ENCODE measurements at regions not wholly inside any gene's neighbourhood (a gene's known extent, or its start where the extent isn't known, plus 50 kb on each side); places are given as distances from the start of the nearest gene placed in this dataset.
"Not testable (repeated sequence)": the region's sequence is repeated elsewhere in the genome, so short reads cannot be mapped to it uniquely, and the experiment has no call there.

DNA sequence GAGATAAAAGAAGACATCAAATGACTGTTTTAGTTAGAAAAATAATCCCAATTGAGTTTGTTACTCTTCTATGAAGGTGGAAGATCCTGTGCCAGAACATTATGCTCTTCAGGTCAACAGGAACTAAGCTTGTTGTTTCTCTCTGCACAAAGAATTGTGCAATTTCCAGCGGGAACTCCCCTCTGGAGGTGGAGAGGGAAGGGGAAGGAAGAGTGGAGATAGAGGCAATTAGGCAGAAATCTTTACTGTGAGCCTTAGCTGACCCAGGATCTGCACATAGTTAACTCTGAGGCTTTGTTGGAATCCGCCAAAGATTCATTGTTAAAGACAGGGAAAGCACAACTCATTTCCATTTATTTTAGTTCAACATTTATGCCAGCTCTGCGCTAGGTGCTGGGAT, 77.3 kb downstream of the SRGAP2 start:
- H3K9me3 Mint-ChIP-seq; H3K79me2 ChIP-seq (ENCODE audit: insufficient read depth, low read length); H3K9ac ChIP-seq (ENCODE audit: insufficient read depth, low read length, poor library complexity, severe bottlenecking); H4K20me1 ChIP-seq (ENCODE audit: insufficient read depth, low read length); H3K4me3 Mint-ChIP-seq; H3K27me3 ChIP-seq (ENCODE audit: control insufficient read depth in 2 of 2, insufficient read depth in 2 of 2, low read length in 2 of 2); H2AFZ ChIP-seq (ENCODE audit: insufficient read depth, low read depth, low read length, poor library complexity, severe bottlenecking); H3K36me3 ChIP-seq (replicated peaks in 1 of 2; ENCODE audit: control insufficient read depth in 1 of 2, insufficient read depth in 2 of 2, low read length in 2 of 2); H3K27ac Mint-ChIP-seq; H3K36me3 Mint-ChIP-seq; DNase-seq; H3K4me1 Mint-ChIP-seq; H3K27ac ChIP-seq (ENCODE audit: low read depth in 1 of 2, low read length in 2 of 2); H3K27me3 Mint-ChIP-seq (ENCODE audit: low read depth in 3 of 3); H3K9me3 ChIP-seq (replicated peaks in 1 of 2; ENCODE audit: control insufficient read depth in 1 of 2, insufficient read depth in 1 of 2, low read length in 2 of 2); intact Hi-C loops (cut with micrococcal nuclease); H3K4me3 ChIP-seq (replicated peaks in 1 of 3; ENCODE audit: low read depth in 2 of 3, low read length in 3 of 3); H3K4me2 ChIP-seq (replicated peaks; ENCODE audit: extremely low read depth, low read length, poor library complexity, severe bottlenecking): not testable (repeated sequence)
- WGBS (ENCODE audit: insufficient coverage), result no CpG with 5 or more reads among the region's 3 CpGs
- peaks cover 12 to 17% of the 10 kb centered on the region in 2 donors for H3K4me1 ChIP-seq (ENCODE audit: control insufficient read depth in 1 of 2, insufficient read depth in 2 of 2, low read length in 2 of 2)

DNA sequence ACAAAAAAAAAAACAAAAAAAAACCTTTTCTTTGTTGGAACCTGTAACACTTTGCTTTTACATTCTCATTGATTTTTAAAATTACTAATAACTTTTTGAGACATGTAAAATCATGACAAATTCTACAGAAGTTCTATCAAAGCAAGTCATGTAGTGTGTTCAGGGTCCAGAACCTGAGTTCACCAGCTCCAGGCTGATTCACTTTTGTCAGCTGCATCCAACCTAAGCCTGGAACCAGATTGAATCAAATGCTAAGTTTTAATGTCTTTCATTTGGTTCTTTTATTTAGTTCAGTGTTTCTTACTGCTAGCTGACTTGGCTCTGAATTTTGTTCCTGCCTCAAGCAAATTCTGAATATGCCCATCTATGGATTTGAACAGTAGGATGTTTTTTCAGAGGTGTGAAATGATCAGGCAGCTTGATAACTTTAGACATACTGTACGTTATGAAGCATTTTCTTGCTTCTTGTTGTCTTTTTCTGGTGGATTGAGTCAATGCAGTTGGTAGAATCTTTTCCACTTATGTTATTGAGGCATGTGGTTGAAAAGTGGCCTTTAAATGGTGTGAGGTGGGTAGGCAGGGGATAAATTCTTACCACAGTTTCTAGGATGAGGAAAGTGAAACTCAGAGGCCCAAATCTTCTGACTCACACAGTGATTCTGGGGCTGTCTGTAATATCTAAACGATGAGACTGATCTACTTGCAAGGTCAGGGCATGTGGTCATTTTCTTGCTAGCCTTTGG, 78.7 kb downstream of the SRGAP2 start:
- intact Hi-C loops (cut with micrococcal nuclease); H3K9me3 Mint-ChIP-seq; H3K4me3 Mint-ChIP-seq; H3K36me3 ChIP-seq (replicated peaks in 1 of 2; ENCODE audit: control insufficient read depth in 1 of 2, insufficient read depth in 2 of 2, low read length in 2 of 2); H3K4me3 ChIP-seq (replicated peaks in 1 of 3; ENCODE audit: low read depth in 2 of 3, low read length in 3 of 3); H3K9ac ChIP-seq (ENCODE audit: insufficient read depth, low read length, poor library complexity, severe bottlenecking); H3K27ac Mint-ChIP-seq; H3K9me3 ChIP-seq (replicated peaks in 1 of 2; ENCODE audit: control insufficient read depth in 1 of 2, insufficient read depth in 1 of 2, low read length in 2 of 2); H4K20me1 ChIP-seq (ENCODE audit: insufficient read depth, low read length); H3K4me2 ChIP-seq (replicated peaks; ENCODE audit: extremely low read depth, low read length, poor library complexity, severe bottlenecking); H3K36me3 Mint-ChIP-seq; H3K27me3 ChIP-seq (ENCODE audit: control insufficient read depth in 2 of 2, insufficient read depth in 2 of 2, low read length in 2 of 2); H3K27ac ChIP-seq (ENCODE audit: low read depth in 1 of 2, low read length in 2 of 2); H3K27me3 Mint-ChIP-seq (ENCODE audit: low read depth in 3 of 3); DNase-seq; H2AFZ ChIP-seq (ENCODE audit: insufficient read depth, low read depth, low read length, poor library complexity, severe bottlenecking): not testable (repeated sequence)
- H3K4me1 ChIP-seq (ENCODE audit: control insufficient read depth in 1 of 2, insufficient read depth in 2 of 2, low read length in 2 of 2), result peaks cover 12 to 17% of the 10 kb centered on the region in 2 donors
- peaks cover 19% of the 10 kb centered on the region for H3K79me2 ChIP-seq (ENCODE audit: insufficient read depth, low read length)
- WGBS (ENCODE audit: insufficient coverage), result no CpG with 5 or more reads among the region's 2 CpGs
- H3K4me1 Mint-ChIP-seq, result peaks cover 14% of the 10 kb centered on the region

DNA sequence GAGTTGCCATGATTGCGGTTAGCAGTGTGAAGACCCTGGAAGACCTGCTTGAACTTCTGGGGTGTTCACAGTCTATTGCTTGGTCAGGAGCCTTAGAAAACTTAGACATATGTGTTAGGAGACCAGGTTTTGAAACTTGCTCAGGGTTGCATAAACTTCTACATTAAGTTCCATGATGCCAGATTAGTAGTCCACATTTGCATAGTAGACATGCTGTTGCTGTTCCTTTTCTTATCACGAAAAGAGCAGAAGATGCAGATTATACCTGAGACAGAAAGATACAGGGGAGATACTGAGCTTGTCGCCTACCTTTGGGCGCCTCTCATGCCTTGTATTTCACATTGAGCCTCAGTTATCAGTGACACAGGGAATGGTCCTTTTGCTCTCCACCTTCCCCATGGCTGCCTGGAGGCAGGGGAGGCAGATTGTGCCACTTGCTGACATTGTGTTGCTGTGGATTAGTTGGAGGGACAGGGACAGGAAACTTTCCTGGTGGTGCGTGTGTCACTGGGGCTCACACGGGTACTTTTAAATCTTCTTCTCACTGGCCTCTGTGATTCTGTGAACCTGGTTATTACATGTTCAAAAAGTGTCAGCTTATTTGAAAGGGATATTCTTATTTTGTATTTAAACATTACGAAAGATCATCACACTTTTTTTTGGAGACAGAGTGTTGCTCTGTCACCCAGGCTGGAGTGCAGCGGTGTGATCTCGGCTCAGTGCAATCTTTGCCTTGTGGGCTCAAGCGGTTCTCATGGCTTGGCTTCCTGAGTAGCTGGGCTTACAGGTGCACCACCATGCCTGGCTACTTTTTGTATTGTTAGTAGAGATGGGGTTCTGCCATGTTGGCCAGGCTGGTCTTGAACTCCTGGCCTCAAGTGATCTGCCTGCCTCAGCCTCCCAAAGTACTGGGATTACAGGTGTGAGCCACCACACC, 82.0 kb downstream of the SRGAP2 start:
- intact Hi-C loops (cut with micrococcal nuclease); H3K36me3 Mint-ChIP-seq; DNase-seq; H3K4me3 Mint-ChIP-seq; H3K4me3 ChIP-seq (replicated peaks in 1 of 3; ENCODE audit: low read depth in 2 of 3, low read length in 3 of 3); H4K20me1 ChIP-seq (ENCODE audit: insufficient read depth, low read length); H3K27me3 ChIP-seq (ENCODE audit: control insufficient read depth in 2 of 2, insufficient read depth in 2 of 2, low read length in 2 of 2); H3K27me3 Mint-ChIP-seq (ENCODE audit: low read depth in 3 of 3); H3K36me3 ChIP-seq (replicated peaks in 1 of 2; ENCODE audit: control insufficient read depth in 1 of 2, insufficient read depth in 2 of 2, low read length in 2 of 2); H2AFZ ChIP-seq (ENCODE audit: insufficient read depth, low read depth, low read length, poor library complexity, severe bottlenecking); H3K4me2 ChIP-seq (replicated peaks; ENCODE audit: extremely low read depth, low read length, poor library complexity, severe bottlenecking); H3K9me3 ChIP-seq (replicated peaks in 1 of 2; ENCODE audit: control insufficient read depth in 1 of 2, insufficient read depth in 1 of 2, low read length in 2 of 2); H3K9ac ChIP-seq (ENCODE audit: insufficient read depth, low read length, poor library complexity, severe bottlenecking); H3K9me3 Mint-ChIP-seq; H3K27ac ChIP-seq (ENCODE audit: low read depth in 1 of 2, low read length in 2 of 2): not testable (repeated sequence)
- H3K4me1 Mint-ChIP-seq, result peaks cover 14% of the 10 kb centered on the region
- peaks cover 18% of the 10 kb centered on the region for H3K79me2 ChIP-seq (ENCODE audit: insufficient read depth, low read length)
- H3K4me1 ChIP-seq (ENCODE audit: control insufficient read depth in 1 of 2, insufficient read depth in 2 of 2, low read length in 2 of 2), result peaks cover 8 to 12% of the 10 kb centered on the region in 2 donors
- WGBS (ENCODE audit: insufficient coverage), result no CpG with 5 or more reads among the region's 10 CpGs
- peak overlapping the region in 3 of 7 donors; percentile 40 to 77 (median 67) for H3K27ac Mint-ChIP-seq

DNA sequence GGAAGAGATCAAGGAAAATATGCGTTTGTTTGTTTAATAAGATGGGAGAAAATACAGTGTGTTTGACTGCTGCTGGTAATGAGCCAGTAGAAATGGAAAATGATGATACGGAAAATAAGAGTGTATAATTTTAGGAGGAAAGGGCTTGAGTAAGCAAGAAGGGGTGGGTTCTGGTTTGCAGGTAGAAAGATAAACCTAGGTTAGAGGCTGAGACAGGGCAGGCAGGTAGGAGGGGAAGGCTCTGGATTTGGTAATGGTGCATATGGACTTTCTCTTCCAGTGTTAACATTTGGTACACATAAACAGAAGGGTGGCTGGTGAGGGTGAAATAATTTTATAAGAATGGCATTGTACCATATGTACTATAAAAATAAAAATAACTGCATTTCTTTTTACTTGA, 84.4 kb downstream of the SRGAP2 start:
- H3K4me3 ChIP-seq (replicated peaks in 1 of 3; ENCODE audit: low read depth in 2 of 3, low read length in 3 of 3); H3K4me2 ChIP-seq (replicated peaks; ENCODE audit: extremely low read depth, low read length, poor library complexity, severe bottlenecking); H3K36me3 ChIP-seq (replicated peaks in 1 of 2; ENCODE audit: control insufficient read depth in 1 of 2, insufficient read depth in 2 of 2, low read length in 2 of 2); H3K27me3 Mint-ChIP-seq (ENCODE audit: low read depth in 3 of 3); intact Hi-C loops (cut with micrococcal nuclease); DNase-seq; H2AFZ ChIP-seq (ENCODE audit: insufficient read depth, low read depth, low read length, poor library complexity, severe bottlenecking); H3K9me3 Mint-ChIP-seq; H3K36me3 Mint-ChIP-seq; H3K27me3 ChIP-seq (ENCODE audit: control insufficient read depth in 2 of 2, insufficient read depth in 2 of 2, low read length in 2 of 2); H3K27ac ChIP-seq (ENCODE audit: low read depth in 1 of 2, low read length in 2 of 2); H3K9me3 ChIP-seq (replicated peaks in 1 of 2; ENCODE audit: control insufficient read depth in 1 of 2, insufficient read depth in 1 of 2, low read length in 2 of 2); H3K9ac ChIP-seq (ENCODE audit: insufficient read depth, low read length, poor library complexity, severe bottlenecking); H4K20me1 ChIP-seq (ENCODE audit: insufficient read depth, low read length): not testable (repeated sequence)
- Mint-ChIP-seq H3K27ac (peak overlapping the region in 5 of 7 donors; percentile 83 to 90 (median 88)), H3K4me3 (peak overlapping the region in 1 of 2 donors; percentile 62), H3K4me1 (peaks cover 22% of the 10 kb centered on the region)
- Histone ChIP-seq H3K4me1 (ENCODE audit: control insufficient read depth in 1 of 2, insufficient read depth in 2 of 2, low read length in 2 of 2) (peaks cover 16 to 21% of the 10 kb centered on the region in 2 donors), H3K79me2 (ENCODE audit: insufficient read depth, low read length) (peaks cover 30% of the 10 kb centered on the region)
- WGBS (ENCODE audit: insufficient coverage), result no CpG with 5 or more reads among the region's 2 CpGs

All from CD14-positive monocyte (primary cell).